ENCODE measurements at regions not wholly inside any gene's neighbourhood (a gene's known extent, or its start where the extent isn't known, plus 50 kb on each side); places are given as distances from the start of the nearest gene placed in this dataset.
"Not testable (repeated sequence)": the region's sequence is repeated elsewhere in the genome, so short reads cannot be mapped to it uniquely, and the experiment has no call there.

GRCh38 chr9:31590091-31590490 is 794.4 kb upstream of the ACO1 start:
- DNase-seq, result no peak

- not testable (repeated sequence) for DNase-seq
Observed at GRCh38 chr9:31597086-31597485, 787.4 kb upstream of the ACO1 start.

- DNase-seq, result no peak
Observed at GRCh38 chr9:31597977-31598376, 786.5 kb upstream of the ACO1 start.

GRCh38 chr9:31601666-31602065 is 782.8 kb upstream of the ACO1 start:
- no peak for DNase-seq

GRCh38 chr9:31604531-31604930 is 779.9 kb upstream of the ACO1 start:
- DNase-seq, result no peak

- DNase-seq, result no peak
Observed at GRCh38 chr9:31605164-31605563, 779.3 kb upstream of the ACO1 start.

GRCh38 chr9:31606678-31607077 is 777.8 kb upstream of the ACO1 start:
- DNase-seq, result no peak

- no peak for DNase-seq
Observed at GRCh38 chr9:31608416-31608815, 776.0 kb upstream of the ACO1 start.

GRCh38 chr9:31608881-31609280 is 775.6 kb upstream of the ACO1 start:
- DNase-seq, result no peak

GRCh38 chr9:31612336-31613030 is 772.0 kb upstream of the ACO1 start:
- no peak for DNase-seq

GRCh38 chr9:31615966-31616365 is 768.5 kb upstream of the ACO1 start:
- no peak for DNase-seq

- DNase-seq, result no peak
Observed at GRCh38 chr9:31623511-31623910, 760.9 kb upstream of the ACO1 start.

GRCh38 chr9:31629292-31629691 is 755.2 kb upstream of the ACO1 start:
- DNase-seq, result no peak

- DNase-seq, result no peak
Observed at GRCh38 chr9:31637265-31637664, 747.2 kb upstream of the ACO1 start.

GRCh38 chr9:31637861-31638260 is 746.6 kb upstream of the ACO1 start:
- no peak for DNase-seq

GRCh38 chr9:31639451-31639850 is 745.0 kb upstream of the ACO1 start:
- DNase-seq, result no peak

GRCh38 chr9:31669311-31669710 is 715.1 kb upstream of the ACO1 start:
- DNase-seq, result no peak

GRCh38 chr9:31671011-31671410 is 713.4 kb upstream of the ACO1 start:
- DNase-seq, result no peak

- no peak for DNase-seq
Observed at GRCh38 chr9:31674264-31674663, 710.2 kb upstream of the ACO1 start.

GRCh38 chr9:31677415-31677814 is 707.0 kb upstream of the ACO1 start:
- no peak for DNase-seq

GRCh38 chr9:31677877-31678276 is 706.6 kb upstream of the ACO1 start:
- DNase-seq, result no peak

GRCh38 chr9:31683116-31683515 is 701.3 kb upstream of the ACO1 start:
- peak; percentile 55 for DNase-seq

GRCh38 chr9:31697956-31698355 is 686.5 kb upstream of the ACO1 start:
- no peak for DNase-seq

- no peak for DNase-seq
Observed at GRCh38 chr9:31699836-31700235, 684.6 kb upstream of the ACO1 start.

GRCh38 chr9:31700252-31701045 is 684.0 kb upstream of the ACO1 start:
- DNase-seq, result no peak

All from NCI-H1436 treated with DMSO at 0.1 percent for 48 hours (cell line).